CD14-positive monocyte (primary cell): ENCODE measurements at regions not wholly inside any gene's neighbourhood (a gene's known extent, or its start where the extent isn't known, plus 50 kb on each side); places are given as distances from the start of the nearest gene placed in this dataset.

Experiments
- DNase-seq, 3 donors: peaks; one replicate each; pipeline ENCODE4 v3.0.0-alpha.2; 2011 to 2022
- H2AFZ ChIP-seq: 2 replicates; pipeline ENCODE4 v1.6.0; 2012; ENCODE audit warnings: mild to moderate bottlenecking, low read depth, low read length, inconsistent platforms; ENCODE audit not compliant: insufficient read depth, poor library complexity, severe bottlenecking
- H3K27ac ChIP-seq, 2 donors: 1 replicate in 1 of 2; 2 replicates in 1 of 2; pipeline ENCODE4 v1.5.1; 2012 to 2013; ENCODE audit warnings: low read length in 2 of 2, control low read depth in 1 of 2, inconsistent platforms in 1 of 2, low read depth in 1 of 2, mild to moderate bottlenecking in 1 of 2
- H3K27me3 ChIP-seq, 2 donors: one replicate each; pipeline versions ENCODE4 v1.6.0 to v1.6.1; 2011 to 2013; ENCODE audit warnings: low read length in 2 of 2; ENCODE audit not compliant: control insufficient read depth in 2 of 2, insufficient read depth in 2 of 2
- H3K36me3 ChIP-seq, 2 donors: replicated peaks in 1 of 2; 1 replicate in 1 of 2; 2 replicates in 1 of 2; pipeline versions ENCODE4 v1.5.1 to v1.6.1; 2012 to 2013; ENCODE audit warnings: low read length in 2 of 2, control low read depth in 1 of 2, inconsistent platforms in 1 of 2, mild to moderate bottlenecking in 1 of 2; ENCODE audit not compliant: insufficient read depth in 2 of 2, control insufficient read depth in 1 of 2
- H3K4me1 ChIP-seq, 2 donors: 1 replicate in 1 of 2; 2 replicates in 1 of 2; pipeline versions ENCODE4 v1.5.1 to v1.6.1; 2012 to 2013; ENCODE audit warnings: low read length in 2 of 2, control low read depth in 1 of 2, inconsistent platforms in 1 of 2, mild to moderate bottlenecking in 1 of 2, moderate library complexity in 1 of 2; ENCODE audit not compliant: insufficient read depth in 2 of 2, control insufficient read depth in 1 of 2
- H3K4me2 ChIP-seq: replicated peaks from 2 replicates; pipeline ENCODE3; 2012; ENCODE audit warnings: low read length, moderate library complexity, mild to moderate bottlenecking; ENCODE audit not compliant: poor library complexity, severe bottlenecking; ENCODE audit errors: extremely low read depth
- H3K4me3 ChIP-seq, 3 experiments: fragments of 200-600 bp in 1 of 3; sonication (generic) in 1 of 3; replicated peaks in 1 of 3; 1 replicate in 2 of 3; 2 replicates in 1 of 3; pipeline ENCODE4 v1.5.1; 2011 to 2013; ENCODE audit warnings: low read length in 3 of 3, mild to moderate bottlenecking in 3 of 3, control low read depth in 2 of 3, low read depth in 2 of 3, inconsistent platforms in 1 of 3, moderate library complexity in 1 of 3
- H3K79me2 ChIP-seq: 2 replicates; pipeline ENCODE4 v1.6.0; 2012; ENCODE audit warnings: mild to moderate bottlenecking, control low read depth, inconsistent platforms, low read length, moderate library complexity; ENCODE audit not compliant: insufficient read depth
- H3K9ac ChIP-seq: 2 replicates; pipeline ENCODE4 v1.6.0; 2017; ENCODE audit warnings: low read length, mild to moderate bottlenecking; ENCODE audit not compliant: insufficient read depth, poor library complexity, severe bottlenecking
- H3K9me3 ChIP-seq, 2 donors: replicated peaks in 1 of 2; 1 replicate in 1 of 2; 2 replicates in 1 of 2; pipeline versions ENCODE4 v1.5.1 to v1.6.1; 2012 to 2013; ENCODE audit warnings: low read length in 2 of 2, control low read depth in 1 of 2; ENCODE audit not compliant: control insufficient read depth in 1 of 2, insufficient read depth in 1 of 2
- H4K20me1 ChIP-seq: 2 replicates; pipeline ENCODE4 v1.6.0; 2012; ENCODE audit warnings: mild to moderate bottlenecking, low read length, control low read depth, moderate library complexity; ENCODE audit not compliant: insufficient read depth
- H3K27ac Mint-ChIP-seq, 7 donors: one replicate each; pipeline ENCODE4 v1.8.0; 2020; ENCODE audit warnings: mild to moderate bottlenecking in 7 of 7, mixed read lengths in 7 of 7, moderate library complexity in 6 of 7, inconsistent platforms in 2 of 7
- H3K27me3 Mint-ChIP-seq, 3 donors: one replicate each; pipeline ENCODE4 v1.8.0; 2021 to 2022; ENCODE audit warnings: low read depth in 3 of 3, mild to moderate bottlenecking in 3 of 3, mixed read lengths in 3 of 3, moderate library complexity in 3 of 3, inconsistent platforms in 1 of 3
- H3K36me3 Mint-ChIP-seq, 2 donors: one replicate each; pipeline ENCODE4 v1.8.0; 2020; ENCODE audit warnings: mixed read lengths in 2 of 2, inconsistent platforms in 1 of 2, mild to moderate bottlenecking in 1 of 2
- H3K4me1 Mint-ChIP-seq: one replicate; pipeline ENCODE4 v1.8.0; 2020; ENCODE audit warnings: mild to moderate bottlenecking, mixed read lengths
- H3K4me3 Mint-ChIP-seq, 2 donors: one replicate each; pipeline ENCODE4 v1.8.0; 2020; ENCODE audit warnings: mild to moderate bottlenecking in 2 of 2, mixed read lengths in 2 of 2, moderate library complexity in 1 of 2
- H3K9me3 Mint-ChIP-seq, 7 donors: one replicate each; pipeline ENCODE4 v1.8.0; 2020 to 2022; ENCODE audit warnings: mixed read lengths in 7 of 7, mild to moderate bottlenecking in 6 of 7, moderate library complexity in 6 of 7, inconsistent platforms in 2 of 7
- CTCF ChIP-seq: fragments of 200-600 bp; IDR thresholded peaks from one replicate; pipeline ENCODE4 v1.8.0; 2022; ENCODE audit warnings: antibody characterized with exemption, mild to moderate bottlenecking
- WGBS: methylation state at CpG from one replicate; pipeline ENCODE4 v1.1.5; 2013; ENCODE audit warnings: missing lambda C conversion rate; ENCODE audit not compliant: insufficient coverage; 5-methylcytosine and 5-hydroxymethylcytosine counted together
- intact Hi-C, 2 donors: fragments of 100-400 bp; cut with micrococcal nuclease; formaldehyde crosslinking; loops; one replicate each; pipeline versions ENCODE4 v1.15.0 to v1.15.1; 2023

GRCh38 chr3:178341636-178342035 lies 194.6 kb upstream of the KCNMB2 start:
- Mint-ChIP-seq H3K36me3 (no peaks in the 10 kb centered on the region), H3K9me3 (peaks cover 0 to 4% (median 0%) of the 10 kb centered on the region in 7 donors), H3K4me3 (no peak overlapping the region), H3K27ac (no peak overlapping the region), H3K4me1 (no peaks in the 10 kb centered on the region), H3K27me3 (no peaks in the 10 kb centered on the region)
- no peak for TF ChIP-seq CTCF
- H3K9me3 ChIP-seq, result no peaks in the 10 kb centered on the region
- H3K36me3 ChIP-seq, result no peaks in the 10 kb centered on the region
- no peaks in the 10 kb centered on the region for H4K20me1 ChIP-seq
- no peak overlapping the region for H2AFZ ChIP-seq
- DNase-seq, result no peak
- no CpG with 5 or more reads among the region's 7 CpGs for WGBS
- H3K4me2 ChIP-seq, result no peak overlapping the region
- no peak overlapping the region for H3K27ac ChIP-seq
- no peaks in the 10 kb centered on the region for H3K27me3 ChIP-seq
- no peaks in the 10 kb centered on the region for H3K79me2 ChIP-seq
- H3K9ac ChIP-seq, result no peak overlapping the region
- no peaks in the 10 kb centered on the region for H3K4me1 ChIP-seq
- intact Hi-C loops, result no loop called here
- H3K4me3 ChIP-seq, result no peak overlapping the region

GRCh38 chr3:178342111-178342510 lies 194.1 kb upstream of the KCNMB2 start:
- H4K20me1 ChIP-seq, result no peaks in the 10 kb centered on the region
- no peak for DNase-seq
- no peaks in the 10 kb centered on the region for H3K36me3 Mint-ChIP-seq
- H3K79me2 ChIP-seq, result no peaks in the 10 kb centered on the region
- H3K27ac ChIP-seq, result no peak overlapping the region
- no peak overlapping the region for H3K4me3 ChIP-seq
- H3K4me1 Mint-ChIP-seq, result no peaks in the 10 kb centered on the region
- no CpG with 5 or more reads among the region's 2 CpGs for WGBS
- peaks cover 0 to 4% (median 0%) of the 10 kb centered on the region in 7 donors for H3K9me3 Mint-ChIP-seq
- H3K27ac Mint-ChIP-seq, result no peak overlapping the region
- no peaks in the 10 kb centered on the region for H3K4me1 ChIP-seq
- H3K9me3 ChIP-seq, result no peaks in the 10 kb centered on the region
- H3K36me3 ChIP-seq, result no peaks in the 10 kb centered on the region
- H3K27me3 Mint-ChIP-seq, result no peaks in the 10 kb centered on the region
- no peak for TF ChIP-seq CTCF
- no peak overlapping the region for H3K4me3 Mint-ChIP-seq
- H3K9ac ChIP-seq, result no peak overlapping the region
- H3K4me2 ChIP-seq, result no peak overlapping the region
- intact Hi-C loops, result no loop called here
- H2AFZ ChIP-seq, result no peak overlapping the region
- no peaks in the 10 kb centered on the region for H3K27me3 ChIP-seq
